ENCODE measurements at regions not wholly inside any gene's neighbourhood (a gene's known extent, or its start where the extent isn't known, plus 50 kb on each side); places are given as distances from the start of the nearest gene placed in this dataset.
"Not testable (repeated sequence)": the region's sequence is repeated elsewhere in the genome, so short reads cannot be mapped to it uniquely, and the experiment has no call there.

GRCh38 chr22:48757581-48757980 lies 1070.1 kb downstream of the BRD1 start:
- H2BK15ac ChIP-seq (ENCODE audit: low read length) = no peak overlapping the region
- no peak overlapping the region for H3K14ac ChIP-seq (ENCODE audit: low read length)
- H3K9ac ChIP-seq (ENCODE audit: low read depth, low read length, poor library complexity) = peak overlapping the region; percentile 22
- H4K91ac ChIP-seq (ENCODE audit: low read depth, low read length, poor library complexity) = no peak overlapping the region
- H3K4ac ChIP-seq (ENCODE audit: low read length) = no peak overlapping the region
- no peak overlapping the region for H2BK120ac ChIP-seq (ENCODE audit: low read depth, low read length)
- WGBS, 2 donors (ENCODE audit: extremely low coverage in 2 of 2, insufficient read length in 2 of 2, insufficient replicate concordance in 1 of 2) = no CpG with 5 or more reads among the region's 7 CpGs
- no peak overlapping the region for H2BK12ac ChIP-seq (ENCODE audit: low read length)
- no peak overlapping the region for H2AK5ac ChIP-seq (ENCODE audit: low read depth, low read length)
- H3K18ac ChIP-seq (ENCODE audit: low read length) = peak overlapping the region; percentile 18
- H3K4me1 ChIP-seq (ENCODE audit: control insufficient read depth in 2 of 2, insufficient read depth in 1 of 2, low read depth in 1 of 2, low read length in 2 of 2) = peaks cover 0 to 2% of the 10 kb centered on the region in 2 donors
- peaks cover 3% of the 10 kb centered on the region for H3K79me1 ChIP-seq (ENCODE audit: low read depth, low read length)
- H3K27ac ChIP-seq (replicated peaks; ENCODE audit: low read length) = no peak overlapping the region
- no peak overlapping the region for H2AFZ ChIP-seq (ENCODE audit: low read length)
- no peak overlapping the region for H3K4me3 ChIP-seq (ENCODE audit: low read length in 2 of 2)
- DNase-seq (ENCODE audit: low spot score) = no peak
- H3K23ac ChIP-seq (ENCODE audit: low read depth, low read length, poor library complexity) = no peak overlapping the region
- no peaks in the 10 kb centered on the region for H3K36me3 ChIP-seq (replicated peaks in 1 of 2; ENCODE audit: control insufficient read depth in 2 of 2, insufficient read depth in 2 of 2, low read length in 2 of 2)
- peaks cover 0 to 5% of the 10 kb centered on the region in 2 donors for H3K9me3 ChIP-seq (replicated peaks in 1 of 2; ENCODE audit: control insufficient read depth in 2 of 2, insufficient read depth in 1 of 2, low read depth in 1 of 2, low read length in 2 of 2)
- no peak overlapping the region for H4K8ac ChIP-seq (ENCODE audit: low read depth, low read length)
- H3K4me2 ChIP-seq (ENCODE audit: insufficient read depth, low read length, poor library complexity, severe bottlenecking) = no peak overlapping the region
- peaks cover 0 to 3% (median 0%) of the 10 kb centered on the region in 3 experiments for H3K27me3 ChIP-seq (ENCODE audit: control insufficient read depth in 3 of 3, insufficient read depth in 3 of 3, low read depth in 1 of 3, low read length in 3 of 3)
- H2BK5ac ChIP-seq (ENCODE audit: low read length) = no peak overlapping the region

GRCh38 chr22:48757135-48757534 lies 1070.5 kb downstream of the BRD1 start:
- not testable (repeated sequence) for H3K4me3 ChIP-seq (ENCODE audit: low read length in 2 of 2); H2AFZ ChIP-seq (ENCODE audit: low read length); H3K9ac ChIP-seq (ENCODE audit: low read depth, low read length, poor library complexity); H4K91ac ChIP-seq (ENCODE audit: low read depth, low read length, poor library complexity); H3K4ac ChIP-seq (ENCODE audit: low read length); H3K4me2 ChIP-seq (ENCODE audit: insufficient read depth, low read length, poor library complexity, severe bottlenecking); H2BK120ac ChIP-seq (ENCODE audit: low read depth, low read length); H3K14ac ChIP-seq (ENCODE audit: low read length); H3K18ac ChIP-seq (ENCODE audit: low read length); H3K27me3 ChIP-seq (ENCODE audit: control insufficient read depth in 3 of 3, insufficient read depth in 3 of 3, low read depth in 1 of 3, low read length in 3 of 3); H3K9me3 ChIP-seq (replicated peaks in 1 of 2; ENCODE audit: control insufficient read depth in 2 of 2, insufficient read depth in 1 of 2, low read depth in 1 of 2, low read length in 2 of 2); H2BK15ac ChIP-seq (ENCODE audit: low read length); H3K36me3 ChIP-seq (replicated peaks in 1 of 2; ENCODE audit: control insufficient read depth in 2 of 2, insufficient read depth in 2 of 2, low read length in 2 of 2); H3K27ac ChIP-seq (replicated peaks; ENCODE audit: low read length); H4K8ac ChIP-seq (ENCODE audit: low read depth, low read length); H3K79me1 ChIP-seq (ENCODE audit: low read depth, low read length); H3K23ac ChIP-seq (ENCODE audit: low read depth, low read length, poor library complexity); H2AK5ac ChIP-seq (ENCODE audit: low read depth, low read length); H2BK5ac ChIP-seq (ENCODE audit: low read length); H2BK12ac ChIP-seq (ENCODE audit: low read length); DNase-seq (ENCODE audit: low spot score); H3K4me1 ChIP-seq (ENCODE audit: control insufficient read depth in 2 of 2, insufficient read depth in 1 of 2, low read depth in 1 of 2, low read length in 2 of 2)
- WGBS, 2 donors (ENCODE audit: extremely low coverage in 2 of 2, insufficient read length in 2 of 2, insufficient replicate concordance in 1 of 2) = no CpG with 5 or more reads among the region's 1 CpG

- H3K4me2 ChIP-seq (ENCODE audit: insufficient read depth, low read length, poor library complexity, severe bottlenecking) = no peak overlapping the region
- no peak overlapping the region for H3K14ac ChIP-seq (ENCODE audit: low read length)
- peak overlapping the region; percentile 67 for H3K18ac ChIP-seq (ENCODE audit: low read length)
- no peak overlapping the region for H4K8ac ChIP-seq (ENCODE audit: low read depth, low read length)
- H2BK5ac ChIP-seq (ENCODE audit: low read length) = no peak overlapping the region
- H2BK12ac ChIP-seq (ENCODE audit: low read length) = no peak overlapping the region
- H2AFZ ChIP-seq (ENCODE audit: low read length) = no peak overlapping the region
- no CpG with 5 or more reads among the region's 32 CpGs for WGBS, 2 donors (ENCODE audit: extremely low coverage in 2 of 2, insufficient read length in 2 of 2, insufficient replicate concordance in 1 of 2)
- H3K4ac ChIP-seq (ENCODE audit: low read length) = no peak overlapping the region
- peaks cover 0 to 3% (median 0%) of the 10 kb centered on the region in 3 experiments for H3K27me3 ChIP-seq (ENCODE audit: control insufficient read depth in 3 of 3, insufficient read depth in 3 of 3, low read depth in 1 of 3, low read length in 3 of 3)
- peaks cover 6% of the 10 kb centered on the region for H3K79me1 ChIP-seq (ENCODE audit: low read depth, low read length)
- peak overlapping the region; percentile 66 for H3K23ac ChIP-seq (ENCODE audit: low read depth, low read length, poor library complexity)
- H3K9ac ChIP-seq (ENCODE audit: low read depth, low read length, poor library complexity) = no peak overlapping the region
- peaks cover 0 to 2% of the 10 kb centered on the region in 2 donors for H3K4me1 ChIP-seq (ENCODE audit: control insufficient read depth in 2 of 2, insufficient read depth in 1 of 2, low read depth in 1 of 2, low read length in 2 of 2)
- H2BK120ac ChIP-seq (ENCODE audit: low read depth, low read length) = no peak overlapping the region
- no peak overlapping the region for H3K4me3 ChIP-seq (ENCODE audit: low read length in 2 of 2)
- H3K36me3 ChIP-seq (replicated peaks in 1 of 2; ENCODE audit: control insufficient read depth in 2 of 2, insufficient read depth in 2 of 2, low read length in 2 of 2) = no peaks in the 10 kb centered on the region
- no peak overlapping the region for H3K27ac ChIP-seq (replicated peaks; ENCODE audit: low read length)
- peak overlapping the region; percentile 56 for H2AK5ac ChIP-seq (ENCODE audit: low read depth, low read length)
- H3K9me3 ChIP-seq (replicated peaks in 1 of 2; ENCODE audit: control insufficient read depth in 2 of 2, insufficient read depth in 1 of 2, low read depth in 1 of 2, low read length in 2 of 2) = peaks cover 0 to 5% of the 10 kb centered on the region in 2 donors
- H4K91ac ChIP-seq (ENCODE audit: low read depth, low read length, poor library complexity) = no peak overlapping the region
- no peak overlapping the region for H2BK15ac ChIP-seq (ENCODE audit: low read length)
- DNase-seq (ENCODE audit: low spot score) = no peak
These were observed 1071.2 kb downstream of the BRD1 start for GRCh38 chr22:48756146-48757111.
